Neural cell (in vitro differentiated cells): ENCODE measurements at regions not wholly inside any gene's neighbourhood (a gene's known extent, or its start where the extent isn't known, plus 50 kb on each side); places are given as distances from the start of the nearest gene placed in this dataset.
"Not testable (repeated sequence)": the region's sequence is repeated elsewhere in the genome, so short reads cannot be mapped to it uniquely, and the experiment has no call there.

Experiments used
- H2AFZ ChIP-seq: fragments of 200-600, 300-800 bp; sonication (generic), shearing (Covaris generic); 2 replicates; pipeline ENCODE4 v1.6.0; 2014; ENCODE audit warnings: low read depth, mild to moderate bottlenecking, antibody characterized with exemption, low read length, moderate library complexity
- H3F3A ChIP-seq: fragments of 200-600 bp; shearing (Covaris generic); 2 replicates; pipeline ENCODE4 v1.6.1; 2016; ENCODE audit warnings: mild to moderate bottlenecking, moderate library complexity, mixed read lengths, antibody characterized with exemption, low read length; ENCODE audit not compliant: insufficient read depth, poor library complexity, severe bottlenecking
- H3K27ac ChIP-seq: fragments of 200-600, 300-800 bp; sonication (generic), shearing (Covaris generic); 2 replicates; pipeline ENCODE4 v1.5.1; 2014; ENCODE audit warnings: mild to moderate bottlenecking, low read length, moderate library complexity
- H3K27me3 ChIP-seq: fragments of 300-800, 200-600 bp; sonication (generic), shearing (Covaris generic); 2 replicates; pipeline ENCODE4 v1.6.0; 2014; ENCODE audit warnings: mild to moderate bottlenecking, low read depth, low read length, moderate library complexity; ENCODE audit not compliant: insufficient read depth
- H3K36me3 ChIP-seq: fragments of 300-800, 200-600 bp; sonication (generic), shearing (Covaris generic); 2 replicates; pipeline ENCODE4 v1.5.1; 2014; ENCODE audit warnings: mild to moderate bottlenecking, antibody characterized with exemption, low read length, moderate library complexity; ENCODE audit not compliant: insufficient read depth
- H3K4me2 ChIP-seq: fragments of 300-800, 200-600 bp; sonication (generic), shearing (Covaris generic); 2 replicates; pipeline ENCODE4 v1.6.0; 2014; ENCODE audit warnings: mild to moderate bottlenecking, low read length
- H3K4me3 ChIP-seq: fragments of 300-800, 200-600 bp; sonication (generic), shearing (Covaris generic); 2 replicates; pipeline ENCODE4 v1.5.1; 2014; ENCODE audit warnings: mild to moderate bottlenecking, low read length, moderate library complexity
- H3K79me2 ChIP-seq: fragments of 200-600 bp; shearing (Covaris generic); replicated peaks from 2 replicates; pipeline ENCODE4 v1.6.0; 2014; ENCODE audit warnings: mild to moderate bottlenecking, low read length, moderate library complexity; ENCODE audit not compliant: insufficient read depth
- H3K9ac ChIP-seq: fragments of 300-800, 200-600 bp; sonication (generic), shearing (Covaris generic); 2 replicates; pipeline ENCODE4 v1.6.1; 2016; ENCODE audit warnings: mild to moderate bottlenecking, low read length, mixed read lengths
- H3K9me2 ChIP-seq: fragments of 200-600 bp; shearing (Covaris generic); 2 replicates; pipeline ENCODE4 v1.6.1; 2016; ENCODE audit warnings: mild to moderate bottlenecking, low read length, mixed read lengths; ENCODE audit not compliant: insufficient read depth
- H3K9me3 ChIP-seq: fragments of 200-600, 300-800 bp; sonication (generic), shearing (Covaris generic); 2 replicates; pipeline ENCODE4 v1.6.1; 2016; ENCODE audit warnings: mild to moderate bottlenecking, mixed run types, low read length, moderate library complexity, mixed read lengths
- H4K20me1 ChIP-seq: fragments of 200-600 bp; shearing (Covaris generic); 2 replicates; pipeline ENCODE4 v1.6.1; 2016; ENCODE audit warnings: mild to moderate bottlenecking, mixed run types; ENCODE audit not compliant: insufficient read depth
- EP300 ChIP-seq: fragments of 450-650 bp; conservative IDR thresholded peaks from 2 replicates; pipeline ENCODE4 v1.6.1; 2014; ENCODE audit warnings: antibody characterized with exemption, mild to moderate bottlenecking, moderate library complexity; ENCODE audit not compliant: poor library complexity, severe bottlenecking
- EZH2 ChIP-seq: fragments of 200-600, 300-800 bp; shearing (Covaris generic), sonication (generic); IDR thresholded peaks from 2 replicates; pipeline ENCODE4 v1.6.1; 2014; ENCODE audit warnings: antibody characterized with exemption, low read length, borderline replicate concordance, mild to moderate bottlenecking; ENCODE audit not compliant: insufficient read depth, poor library complexity, severe bottlenecking
- MXI1 ChIP-seq: fragments of 450-650 bp; conservative IDR thresholded peaks from 2 replicates; pipeline ENCODE4 v1.6.1; 2014; ENCODE audit warnings: antibody characterized with exemption, mild to moderate bottlenecking; ENCODE audit not compliant: poor library complexity, severe bottlenecking
- POLR2AphosphoS5 ChIP-seq: IDR thresholded peaks from 2 replicates; pipeline ENCODE4 v1.6.1; 2012
- RAD21 ChIP-seq: fragments of 450-650 bp; conservative IDR thresholded peaks from 2 replicates; pipeline ENCODE4 v1.6.1; 2014; ENCODE audit warnings: antibody characterized with exemption, mild to moderate bottlenecking, moderate library complexity
- SMC3 ChIP-seq: fragments of 450-650 bp; conservative IDR thresholded peaks from 2 replicates; pipeline ENCODE4 v1.6.1; 2014; ENCODE audit warnings: antibody characterized with exemption, mild to moderate bottlenecking, moderate library complexity; ENCODE audit not compliant: poor library complexity
- TAF1 ChIP-seq: IDR thresholded peaks from 2 replicates; pipeline ENCODE4 v1.6.1; 2012; ENCODE audit warnings: low read depth
- TF ChIP-seq, protein P1 (sequence below): fragments of 450-650 bp; IDR thresholded peaks from 2 replicates; pipeline ENCODE4 v1.5.1; 2014; ENCODE audit warnings: antibody characterized with exemption, mild to moderate bottlenecking, moderate library complexity; ENCODE audit not compliant: poor library complexity, severe bottlenecking
- TF ChIP-seq, protein P2 (sequence below): IDR thresholded peaks from 2 replicates; pipeline ENCODE4 v1.6.1; 2012; ENCODE audit warnings: borderline replicate concordance

DNA sequence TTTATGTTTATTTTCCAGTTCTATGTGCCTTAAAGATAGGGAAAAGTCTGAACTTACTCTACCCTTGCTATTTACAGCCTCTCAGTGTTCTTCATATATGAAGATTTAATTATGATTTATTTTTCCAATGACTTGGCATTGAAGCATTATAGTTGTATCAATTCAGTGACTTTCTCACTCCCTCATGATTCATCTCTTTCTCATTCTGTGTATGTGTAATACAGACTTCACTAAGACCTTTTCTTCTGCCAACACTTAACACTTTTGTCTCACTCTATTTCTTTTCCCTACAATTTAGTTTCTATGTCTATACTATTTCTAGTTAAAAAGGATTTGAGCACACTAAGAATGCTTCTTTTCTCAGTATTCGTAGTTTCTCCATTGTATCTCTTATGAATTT is 1470.3 kb upstream of the ACVR2A start:
- Histone ChIP-seq H3K9me2 (no peaks in the 10 kb centered on the region), H3K9ac (no peak overlapping the region), H3F3A (no peaks in the 10 kb centered on the region), H3K4me3 (no peak overlapping the region), H3K36me3 (no peaks in the 10 kb centered on the region), H3K4me2 (no peak overlapping the region), H4K20me1 (no peaks in the 10 kb centered on the region), H2AFZ (no peak overlapping the region), H3K27ac (no peak overlapping the region), H3K9me3 (no peaks in the 10 kb centered on the region), H3K27me3 (no peaks in the 10 kb centered on the region), H3K79me2 (no peaks in the 10 kb centered on the region)
- TF ChIP-seq RAD21, result no peak
- no peak for TF ChIP-seq SMC3

DNA sequence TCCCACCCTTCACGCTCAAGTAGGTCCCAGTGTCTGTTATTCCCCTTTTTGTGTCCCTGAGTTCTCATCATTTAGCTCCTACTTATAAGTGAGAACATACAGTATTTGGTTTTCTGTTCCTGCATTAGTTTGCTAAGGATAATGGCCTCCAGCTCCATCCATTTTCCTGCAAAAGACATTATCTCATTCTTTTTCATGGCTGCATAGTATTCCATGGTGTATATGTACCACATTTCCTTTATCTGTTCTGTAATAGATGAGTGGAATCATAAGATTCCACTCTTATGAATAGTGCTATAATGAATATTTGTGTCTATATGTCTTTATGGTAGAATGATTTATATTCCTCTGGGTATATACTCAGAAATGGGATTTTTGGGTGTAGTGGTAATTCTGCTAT is 1473.5 kb upstream of the ACVR2A start:
- not testable (repeated sequence) for H3K9me3 ChIP-seq, H3K9ac ChIP-seq, H3K27ac ChIP-seq, H3K4me2 ChIP-seq, H3K79me2 ChIP-seq, H3K27me3 ChIP-seq, H3K9me2 ChIP-seq, H3K4me3 ChIP-seq, H2AFZ ChIP-seq, H3F3A ChIP-seq, H4K20me1 ChIP-seq, H3K36me3 ChIP-seq

DNA sequence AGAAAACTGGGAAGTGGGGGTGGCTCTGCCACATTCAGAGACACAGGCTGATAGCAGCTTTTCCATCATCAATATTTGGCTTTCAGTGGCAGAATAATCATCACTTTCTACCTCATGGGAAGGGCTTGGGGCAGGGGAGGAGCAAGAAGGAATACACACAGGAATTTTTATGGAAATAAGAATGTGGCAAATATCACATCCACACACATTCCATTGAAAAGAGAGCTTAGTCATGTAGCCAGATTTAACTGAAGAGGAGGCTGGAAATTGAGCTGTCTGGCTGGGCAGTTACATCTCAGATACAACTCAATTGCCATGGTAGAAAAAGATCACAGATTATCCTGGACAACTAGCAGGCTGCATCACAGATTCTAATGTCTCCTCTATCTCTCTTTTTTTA is 1474.0 kb upstream of the ACVR2A start:
- H3K4me3 ChIP-seq, result no peak overlapping the region
- no peaks in the 10 kb centered on the region for H3K9me3 ChIP-seq
- H3K27me3 ChIP-seq, result no peaks in the 10 kb centered on the region
- H3K79me2 ChIP-seq, result no peaks in the 10 kb centered on the region
- no peaks in the 10 kb centered on the region for H4K20me1 ChIP-seq
- TF ChIP-seq POLR2AphosphoS5 (no peak), EZH2 (no peak), RAD21 (no peak), SMC3 (no peak), EP300 (no peak), MXI1 (no peak), TAF1 (no peak)
- TF ChIP-seq, protein P1, sequence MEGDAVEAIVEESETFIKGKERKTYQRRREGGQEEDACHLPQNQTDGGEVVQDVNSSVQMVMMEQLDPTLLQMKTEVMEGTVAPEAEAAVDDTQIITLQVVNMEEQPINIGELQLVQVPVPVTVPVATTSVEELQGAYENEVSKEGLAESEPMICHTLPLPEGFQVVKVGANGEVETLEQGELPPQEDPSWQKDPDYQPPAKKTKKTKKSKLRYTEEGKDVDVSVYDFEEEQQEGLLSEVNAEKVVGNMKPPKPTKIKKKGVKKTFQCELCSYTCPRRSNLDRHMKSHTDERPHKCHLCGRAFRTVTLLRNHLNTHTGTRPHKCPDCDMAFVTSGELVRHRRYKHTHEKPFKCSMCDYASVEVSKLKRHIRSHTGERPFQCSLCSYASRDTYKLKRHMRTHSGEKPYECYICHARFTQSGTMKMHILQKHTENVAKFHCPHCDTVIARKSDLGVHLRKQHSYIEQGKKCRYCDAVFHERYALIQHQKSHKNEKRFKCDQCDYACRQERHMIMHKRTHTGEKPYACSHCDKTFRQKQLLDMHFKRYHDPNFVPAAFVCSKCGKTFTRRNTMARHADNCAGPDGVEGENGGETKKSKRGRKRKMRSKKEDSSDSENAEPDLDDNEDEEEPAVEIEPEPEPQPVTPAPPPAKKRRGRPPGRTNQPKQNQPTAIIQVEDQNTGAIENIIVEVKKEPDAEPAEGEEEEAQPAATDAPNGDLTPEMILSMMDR, result no peak
- TF ChIP-seq, protein P2, sequence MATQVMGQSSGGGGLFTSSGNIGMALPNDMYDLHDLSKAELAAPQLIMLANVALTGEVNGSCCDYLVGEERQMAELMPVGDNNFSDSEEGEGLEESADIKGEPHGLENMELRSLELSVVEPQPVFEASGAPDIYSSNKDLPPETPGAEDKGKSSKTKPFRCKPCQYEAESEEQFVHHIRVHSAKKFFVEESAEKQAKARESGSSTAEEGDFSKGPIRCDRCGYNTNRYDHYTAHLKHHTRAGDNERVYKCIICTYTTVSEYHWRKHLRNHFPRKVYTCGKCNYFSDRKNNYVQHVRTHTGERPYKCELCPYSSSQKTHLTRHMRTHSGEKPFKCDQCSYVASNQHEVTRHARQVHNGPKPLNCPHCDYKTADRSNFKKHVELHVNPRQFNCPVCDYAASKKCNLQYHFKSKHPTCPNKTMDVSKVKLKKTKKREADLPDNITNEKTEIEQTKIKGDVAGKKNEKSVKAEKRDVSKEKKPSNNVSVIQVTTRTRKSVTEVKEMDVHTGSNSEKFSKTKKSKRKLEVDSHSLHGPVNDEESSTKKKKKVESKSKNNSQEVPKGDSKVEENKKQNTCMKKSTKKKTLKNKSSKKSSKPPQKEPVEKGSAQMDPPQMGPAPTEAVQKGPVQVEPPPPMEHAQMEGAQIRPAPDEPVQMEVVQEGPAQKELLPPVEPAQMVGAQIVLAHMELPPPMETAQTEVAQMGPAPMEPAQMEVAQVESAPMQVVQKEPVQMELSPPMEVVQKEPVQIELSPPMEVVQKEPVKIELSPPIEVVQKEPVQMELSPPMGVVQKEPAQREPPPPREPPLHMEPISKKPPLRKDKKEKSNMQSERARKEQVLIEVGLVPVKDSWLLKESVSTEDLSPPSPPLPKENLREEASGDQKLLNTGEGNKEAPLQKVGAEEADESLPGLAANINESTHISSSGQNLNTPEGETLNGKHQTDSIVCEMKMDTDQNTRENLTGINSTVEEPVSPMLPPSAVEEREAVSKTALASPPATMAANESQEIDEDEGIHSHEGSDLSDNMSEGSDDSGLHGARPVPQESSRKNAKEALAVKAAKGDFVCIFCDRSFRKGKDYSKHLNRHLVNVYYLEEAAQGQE, result no peak
- no peaks in the 10 kb centered on the region for H3K9me2 ChIP-seq
- H3K27ac ChIP-seq, result no peak overlapping the region
- no peak overlapping the region for H3K9ac ChIP-seq
- no peak overlapping the region for H3K4me2 ChIP-seq
- H3K36me3 ChIP-seq, result no peaks in the 10 kb centered on the region
- no peak overlapping the region for H2AFZ ChIP-seq
- H3F3A ChIP-seq, result no peaks in the 10 kb centered on the region
